K562 (cell line): ENCODE measurements at regions not wholly inside any gene's neighbourhood (a gene's known extent, or its start where the extent isn't known, plus 50 kb on each side); places are given as distances from the start of the nearest gene placed in this dataset.

ENCODE experiments used
- CREB1 ChIP-seq, 2 experiments: sonication (generic) in 1 of 2; formaldehyde crosslinking in 1 of 2; IDR thresholded peaks; 2 replicates each; pipeline versions ENCODE4 v1.6.1 to v1.8.0; 2012 to 2022; ENCODE audit warnings: inconsistent platforms in 1 of 2, mild to moderate bottlenecking in 1 of 2, missing genetic modification reagents in 1 of 2, moderate library complexity in 1 of 2
- DPF2 ChIP-seq: fragments of 450-650 bp; IDR thresholded peaks from 2 replicates; pipeline ENCODE4 v1.6.1; 2016
- FOXM1 ChIP-seq, 2 experiments: fragments of 450-650 bp in 1 of 2; sonication (generic) in 1 of 2; formaldehyde crosslinking in 1 of 2; IDR thresholded peaks; 2 replicates each; pipeline versions ENCODE4 v1.6.1 to v1.9.0; 2017 to 2022; ENCODE audit warnings: low read depth in 2 of 2, mild to moderate bottlenecking in 2 of 2, missing genetic modification reagents in 1 of 2, moderate library complexity in 1 of 2
- IRF1 ChIP-seq: sonication (generic); formaldehyde crosslinking; IDR thresholded peaks from 2 replicates; pipeline ENCODE4 v1.8.0; 2022; ENCODE audit warnings: missing genetic modification reagents, mild to moderate bottlenecking, borderline replicate concordance
- KDM1A ChIP-seq, 2 experiments: fragments of 450-650 bp; IDR thresholded peaks; 2 replicates each; pipeline ENCODE4 v1.6.1; 2016; ENCODE audit warnings: mild to moderate bottlenecking in 2 of 2
- NR2C2 ChIP-seq, 2 experiments: fragments of 200-800 bp in 1 of 2; sonication (Bioruptor generic) in 1 of 2; sonication (generic) in 1 of 2; formaldehyde crosslinking in 1 of 2; IDR thresholded peaks; 2 replicates each; pipeline versions ENCODE4 v1.6.1 to v1.8.0; 2016 to 2022; ENCODE audit warnings: mild to moderate bottlenecking in 1 of 2, missing compliant biosample characterization in 1 of 2, missing genetic modification characterization in 1 of 2, missing genetic modification reagents in 1 of 2
- PPARD ChIP-seq: fragments of 250-450 bp; sonication (Bioruptor Pico); IDR thresholded peaks from 2 replicates; pipeline ENCODE4 v1.8.0; 2022; ENCODE audit warnings: inconsistent platforms, mild to moderate bottlenecking, moderate library complexity
- PYGO2 ChIP-seq: fragments of 450-650 bp; IDR thresholded peaks from 2 replicates; pipeline ENCODE4 v1.6.1; 2016; ENCODE audit warnings: mild to moderate bottlenecking, missing genetic modification characterization, moderate library complexity, missing compliant biosample characterization
- RBM14 ChIP-seq: fragments of 200-400 bp; formaldehyde crosslinking; IDR thresholded peaks from 2 replicates; pipeline ENCODE4 v1.6.1; 2018; ENCODE audit warnings: low read depth, mild to moderate bottlenecking, low read length, moderate library complexity, borderline replicate concordance; ENCODE audit not compliant: insufficient read depth
- RFX7 ChIP-seq: fragments of 250-450 bp; sonication (Bioruptor Pico); IDR thresholded peaks from 2 replicates; pipeline ENCODE4 v1.5.1; 2021; ENCODE audit warnings: mild to moderate bottlenecking
- TAL1 ChIP-seq: fragments of 450-650 bp; IDR thresholded peaks from 2 replicates; pipeline ENCODE4 v1.6.1; 2016; ENCODE audit warnings: mild to moderate bottlenecking
- TCF7L2 ChIP-seq: fragments of 150-350 bp; IDR thresholded peaks from 2 replicates; pipeline ENCODE4 v1.6.1; 2016; ENCODE audit warnings: low read depth, mild to moderate bottlenecking, low read length, moderate library complexity
- WHSC1 ChIP-seq: IDR thresholded peaks from one replicate; pipeline ENCODE4 v1.6.1; 2012; ENCODE audit warnings: low read length, control low read depth, inconsistent platforms
- ZBTB7A ChIP-seq: IDR thresholded peaks from 2 replicates; pipeline ENCODE4 v1.6.1; 2011; ENCODE audit warnings: low read depth, mild to moderate bottlenecking, low read length, moderate library complexity, borderline replicate concordance; ENCODE audit not compliant: control insufficient read depth
- ZNF217 ChIP-seq: sonication (generic); formaldehyde crosslinking; IDR thresholded peaks from 2 replicates; pipeline ENCODE4 v1.8.0; 2022; ENCODE audit warnings: mild to moderate bottlenecking, missing genetic modification reagents
- ZNF3 ChIP-seq: fragments of 250-450 bp; sonication (Bioruptor Pico); IDR thresholded peaks from 2 replicates; pipeline ENCODE4 v1.5.0; 2021; ENCODE audit warnings: mild to moderate bottlenecking, moderate library complexity
- ZNF76 ChIP-seq: fragments of 250-450 bp; sonication (Bioruptor Pico); IDR thresholded peaks from 2 replicates; pipeline ENCODE4 v1.4.0; 2020; ENCODE audit warnings: mild to moderate bottlenecking, moderate library complexity, borderline replicate concordance
- TF ChIP-seq, protein P1 (sequence below): fragments of 250-450 bp; sonication (Bioruptor Pico); IDR thresholded peaks from 2 replicates; pipeline ENCODE4 v1.8.0; 2022; ENCODE audit warnings: moderate library complexity, mild to moderate bottlenecking, inconsistent platforms
- TF ChIP-seq, protein P2 (sequence below): fragments of 450-650 bp; IDR thresholded peaks from 2 replicates; pipeline ENCODE4 v1.6.1; 2014; ENCODE audit warnings: low read depth, mild to moderate bottlenecking, moderate library complexity, borderline replicate concordance
- TF ChIP-seq, protein P3 (sequence below): sonication (generic); formaldehyde crosslinking; IDR thresholded peaks from 2 replicates; pipeline ENCODE4 v1.5.0; 2020; ENCODE audit warnings: missing genetic modification reagents
- TF ChIP-seq, protein P4 (sequence below): sonication (generic); formaldehyde crosslinking; IDR thresholded peaks from 2 replicates; pipeline ENCODE4 v1.8.1; 2022; ENCODE audit warnings: missing genetic modification reagents

DNA sequence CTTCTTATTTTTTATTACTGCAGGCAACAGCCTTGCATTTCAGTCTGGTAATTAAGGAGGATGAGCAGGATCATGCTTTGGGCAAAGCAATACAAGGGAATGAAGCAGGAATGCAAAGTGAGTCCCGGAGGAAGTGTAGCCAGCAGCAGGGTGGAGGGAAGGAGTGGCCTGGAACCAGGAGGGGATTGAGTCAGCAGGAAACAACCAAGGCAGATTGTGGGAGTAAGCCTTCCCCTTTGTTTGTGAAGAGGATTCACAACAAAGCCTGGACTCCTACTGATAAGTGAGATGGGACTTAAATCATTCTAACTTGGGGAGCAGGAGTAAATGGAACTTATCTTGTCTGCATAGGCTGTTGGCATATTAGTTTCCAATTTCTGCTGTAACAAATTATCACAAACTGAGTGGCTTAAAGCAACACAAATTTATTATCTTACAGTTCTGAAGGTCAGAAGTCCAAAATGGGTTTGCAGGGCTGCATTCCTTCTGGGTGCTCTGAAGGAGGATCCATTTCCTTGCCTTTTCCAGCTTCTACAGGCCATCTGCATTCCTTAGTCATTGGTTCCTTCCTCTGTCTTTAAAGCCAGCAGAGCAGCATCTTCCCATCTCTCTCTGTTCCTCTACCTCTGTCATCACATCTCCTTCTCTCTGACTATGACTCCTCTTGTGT lies 93.2 kb upstream of the AP1S2 start (continued):
- no peak for TF ChIP-seq ZNF217 (CRISPR knock-in tag)
- TF ChIP-seq, protein P1, sequence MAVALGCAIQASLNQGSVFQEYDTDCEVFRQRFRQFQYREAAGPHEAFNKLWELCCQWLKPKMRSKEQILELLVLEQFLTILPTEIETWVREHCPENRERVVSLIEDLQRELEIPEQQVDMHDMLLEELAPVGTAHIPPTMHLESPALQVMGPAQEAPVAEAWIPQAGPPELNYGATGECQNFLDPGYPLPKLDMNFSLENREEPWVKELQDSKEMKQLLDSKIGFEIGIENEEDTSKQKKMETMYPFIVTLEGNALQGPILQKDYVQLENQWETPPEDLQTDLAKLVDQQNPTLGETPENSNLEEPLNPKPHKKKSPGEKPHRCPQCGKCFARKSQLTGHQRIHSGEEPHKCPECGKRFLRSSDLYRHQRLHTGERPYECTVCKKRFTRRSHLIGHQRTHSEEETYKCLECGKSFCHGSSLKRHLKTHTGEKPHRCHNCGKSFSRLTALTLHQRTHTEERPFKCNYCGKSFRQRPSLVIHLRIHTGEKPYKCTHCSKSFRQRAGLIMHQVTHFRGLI (CRISPR knock-in tag): no peak
- no peak for TF ChIP-seq NR2C2 (CRISPR knock-in tag; IDR thresholded peaks at IDR 0.05)
- TF ChIP-seq NR2C2 (tag; IDR thresholded peaks at IDR 0.05): no peak
- TF ChIP-seq, protein P2, sequence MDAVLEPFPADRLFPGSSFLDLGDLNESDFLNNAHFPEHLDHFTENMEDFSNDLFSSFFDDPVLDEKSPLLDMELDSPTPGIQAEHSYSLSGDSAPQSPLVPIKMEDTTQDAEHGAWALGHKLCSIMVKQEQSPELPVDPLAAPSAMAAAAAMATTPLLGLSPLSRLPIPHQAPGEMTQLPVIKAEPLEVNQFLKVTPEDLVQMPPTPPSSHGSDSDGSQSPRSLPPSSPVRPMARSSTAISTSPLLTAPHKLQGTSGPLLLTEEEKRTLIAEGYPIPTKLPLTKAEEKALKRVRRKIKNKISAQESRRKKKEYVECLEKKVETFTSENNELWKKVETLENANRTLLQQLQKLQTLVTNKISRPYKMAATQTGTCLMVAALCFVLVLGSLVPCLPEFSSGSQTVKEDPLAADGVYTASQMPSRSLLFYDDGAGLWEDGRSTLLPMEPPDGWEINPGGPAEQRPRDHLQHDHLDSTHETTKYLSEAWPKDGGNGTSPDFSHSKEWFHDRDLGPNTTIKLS: no peak
- no peak for TF ChIP-seq ZBTB7A
- TF ChIP-seq RBM14: no peak
- no peak for TF ChIP-seq TCF7L2
- no peak for TF ChIP-seq FOXM1 (IDR thresholded peaks at IDR 0.05; ENCODE audit: low read depth)
- TF ChIP-seq FOXM1 (CRISPR knock-in tag; IDR thresholded peaks at IDR 0.05; ENCODE audit: low read depth): no peak
- peak; percentile 71 to 83 for TF ChIP-seq KDM1A (IDR thresholded peaks at IDR 0.05)
- no peak for TF ChIP-seq ZNF76 (CRISPR knock-in tag)
- TF ChIP-seq RFX7 (CRISPR knock-in tag): no peak
- TF ChIP-seq, protein P3, sequence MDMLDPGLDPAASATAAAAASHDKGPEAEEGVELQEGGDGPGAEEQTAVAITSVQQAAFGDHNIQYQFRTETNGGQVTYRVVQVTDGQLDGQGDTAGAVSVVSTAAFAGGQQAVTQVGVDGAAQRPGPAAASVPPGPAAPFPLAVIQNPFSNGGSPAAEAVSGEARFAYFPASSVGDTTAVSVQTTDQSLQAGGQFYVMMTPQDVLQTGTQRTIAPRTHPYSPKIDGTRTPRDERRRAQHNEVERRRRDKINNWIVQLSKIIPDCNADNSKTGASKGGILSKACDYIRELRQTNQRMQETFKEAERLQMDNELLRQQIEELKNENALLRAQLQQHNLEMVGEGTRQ: no peak
- no peak for TF ChIP-seq WHSC1
- TF ChIP-seq PPARD: no peak
- no peak for TF ChIP-seq CREB1 (IDR thresholded peaks at IDR 0.05)
- TF ChIP-seq CREB1 (CRISPR knock-in tag; IDR thresholded peaks at IDR 0.05): no peak
- TF ChIP-seq, protein P4, sequence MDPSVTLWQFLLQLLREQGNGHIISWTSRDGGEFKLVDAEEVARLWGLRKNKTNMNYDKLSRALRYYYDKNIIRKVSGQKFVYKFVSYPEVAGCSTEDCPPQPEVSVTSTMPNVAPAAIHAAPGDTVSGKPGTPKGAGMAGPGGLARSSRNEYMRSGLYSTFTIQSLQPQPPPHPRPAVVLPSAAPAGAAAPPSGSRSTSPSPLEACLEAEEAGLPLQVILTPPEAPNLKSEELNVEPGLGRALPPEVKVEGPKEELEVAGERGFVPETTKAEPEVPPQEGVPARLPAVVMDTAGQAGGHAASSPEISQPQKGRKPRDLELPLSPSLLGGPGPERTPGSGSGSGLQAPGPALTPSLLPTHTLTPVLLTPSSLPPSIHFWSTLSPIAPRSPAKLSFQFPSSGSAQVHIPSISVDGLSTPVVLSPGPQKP (CRISPR knock-in tag): no peak
- peak; percentile 70 for TF ChIP-seq DPF2
- no peak for TF ChIP-seq IRF1 (CRISPR knock-in tag)
- TF ChIP-seq ZNF3: no peak
- no peak for TF ChIP-seq PYGO2 (tag)
- TF ChIP-seq TAL1: peak; percentile 76
